SK-N-SH (cell line): ENCODE measurements at regions not wholly inside any gene's neighbourhood (a gene's known extent, or its start where the extent isn't known, plus 50 kb on each side); places are given as distances from the start of the nearest gene placed in this dataset.

Source experiments
- CTCF ChIA-PET: fragments of 300-600, 350-600 bp; formaldehyde crosslinking; extraction: SDS; loops from one replicate; lab custom pipeline; 2021; lab: Yijun Ruan, JAX
- POLR2A ChIA-PET: fragments of 350-600 bp; sonication (Branson Sonifier 250); formaldehyde crosslinking; extraction: SDS; loops from one replicate; lab custom pipeline; 2020; ENCODE audit warnings: antibody characterized with exemption, inconsistent platforms; lab: Yijun Ruan, JAX
- DNase-seq: peaks from one replicate; pipeline ENCODE4 v3.0.0; 2012
- H2AFZ ChIP-seq: fragments of 200-600 bp; sonication (generic); 2 replicates; pipeline ENCODE4 v1.8.1; 2016; ENCODE audit warnings: antibody characterized with exemption, mild to moderate bottlenecking, low read depth
- H3F3A ChIP-seq: fragments of 200-600 bp; sonication (generic); replicated peaks from 2 replicates; pipeline ENCODE3; 2016; ENCODE audit warnings: antibody characterized with exemption, mild to moderate bottlenecking; ENCODE audit not compliant: insufficient read depth
- H3K27ac ChIP-seq, 2 experiments: fragments of 200-500 bp in 1 of 2; fragments of 200-600 bp in 1 of 2; sonication (Bioruptor generic) in 1 of 2; sonication (generic), shearing (Covaris generic) in 1 of 2; 2 replicates each; pipeline versions ENCODE4 v1.5.1 to v1.6.1; 2014 to 2016; ENCODE audit warnings: low read depth in 2 of 2, inconsistent platforms in 1 of 2, low read length in 1 of 2, mild to moderate bottlenecking in 1 of 2, mixed read lengths in 1 of 2
- H3K27me3 ChIP-seq: fragments of 200-600 bp; sonication (generic), shearing (Covaris generic); 2 replicates; pipeline ENCODE4 v1.6.1; 2016; ENCODE audit warnings: mixed run types; ENCODE audit not compliant: insufficient read depth
- H3K36me3 ChIP-seq, 2 experiments: fragments of 200-500 bp in 1 of 2; fragments of 200-600 bp in 1 of 2; sonication (Bioruptor generic) in 1 of 2; sonication (generic) in 1 of 2; replicated peaks in 1 of 2; 2 replicates each; pipeline versions ENCODE3 to v1.5.1; 2014 to 2016; ENCODE audit warnings: low read length in 1 of 2, mild to moderate bottlenecking in 1 of 2; ENCODE audit not compliant: insufficient read depth in 2 of 2, control insufficient read depth in 1 of 2
- H3K4me1 ChIP-seq, 2 experiments: fragments of 200-500 bp in 1 of 2; fragments of 200-600 bp in 1 of 2; sonication (Bioruptor generic) in 1 of 2; sonication (generic), shearing (Covaris generic) in 1 of 2; 2 replicates each; pipeline versions ENCODE4 v1.5.1 to v1.6.1; 2014 to 2016; ENCODE audit warnings: low read depth in 1 of 2, low read length in 1 of 2, mixed run types in 1 of 2; ENCODE audit not compliant: insufficient read depth in 2 of 2, control insufficient read depth in 1 of 2
- H3K4me2 ChIP-seq: fragments of 200-600 bp; sonication (generic), shearing (Covaris generic); 2 replicates; pipeline ENCODE4 v1.6.1; 2017; ENCODE audit warnings: mixed run types
- H3K4me3 ChIP-seq, 2 experiments: fragments of 200-500 bp in 1 of 2; fragments of 200-600 bp in 1 of 2; sonication (Bioruptor generic) in 1 of 2; sonication (generic), shearing (Covaris generic) in 1 of 2; 2 replicates each; pipeline versions ENCODE4 v1.5.1 to v1.8.1; 2014 to 2016; ENCODE audit warnings: low read depth in 2 of 2, inconsistent platforms in 1 of 2, low read length in 1 of 2, mild to moderate bottlenecking in 1 of 2, mixed read lengths in 1 of 2, moderate library complexity in 1 of 2
- H3K79me2 ChIP-seq: fragments of 200-600 bp; sonication (generic); 2 replicates; pipeline ENCODE4 v1.8.1; 2017; ENCODE audit warnings: mild to moderate bottlenecking; ENCODE audit not compliant: insufficient read depth
- H3K9ac ChIP-seq: fragments of 200-600 bp; sonication (generic); 2 replicates; pipeline ENCODE4 v1.6.1; 2017; ENCODE audit warnings: mixed run types
- H3K9me2 ChIP-seq: fragments of 200-600 bp; sonication (generic); 2 replicates; pipeline ENCODE4 v1.6.1; 2017; ENCODE audit warnings: mixed run types
- H3K9me3 ChIP-seq: fragments of 200-600 bp; sonication (generic); 2 replicates; pipeline ENCODE4 v1.6.1; 2017; ENCODE audit warnings: mixed run types, mild to moderate bottlenecking, moderate library complexity
- H4K20me1 ChIP-seq: fragments of 200-600 bp; sonication (generic); 2 replicates; pipeline ENCODE4 v1.6.1; 2017; ENCODE audit warnings: mild to moderate bottlenecking, mixed run types; ENCODE audit not compliant: insufficient read depth
- ELF1 ChIP-seq: IDR thresholded peaks from 2 replicates; pipeline ENCODE4 v1.4.0; 2012
- EZH2phosphoT487 ChIP-seq: fragments of 200-600 bp; sonication (generic); IDR thresholded peaks from 2 replicates; pipeline ENCODE4 v1.6.1; 2017; ENCODE audit warnings: low read depth, mixed run types, mild to moderate bottlenecking, antibody characterized with exemption, moderate library complexity, borderline replicate concordance
- GATA2 ChIP-seq: sonication (generic); formaldehyde crosslinking; IDR thresholded peaks from 2 replicates; pipeline ENCODE4 v1.5.0; 2020; ENCODE audit warnings: mild to moderate bottlenecking, missing genetic modification reagents
- JUND ChIP-seq: IDR thresholded peaks from 2 replicates; pipeline ENCODE4 v1.4.0; 2012
- MEF2A ChIP-seq: IDR thresholded peaks from 2 replicates; pipeline ENCODE4 v1.4.0; 2012; ENCODE audit warnings: low read depth, borderline replicate concordance
- MXI1 ChIP-seq: IDR thresholded peaks from 2 replicates; pipeline ENCODE4 v1.6.1; 2012; ENCODE audit warnings: mild to moderate bottlenecking, low read depth, low read length, improper control_type of control experiment
- NRF1 ChIP-seq: IDR thresholded peaks from 2 replicates; pipeline ENCODE4 v1.6.1; 2012; ENCODE audit warnings: low read depth, mild to moderate bottlenecking, low read length
- POLR2AphosphoS5 ChIP-seq: IDR thresholded peaks from 2 replicates; pipeline ENCODE4 v1.6.1; 2012; ENCODE audit warnings: low read depth, low read length
- RCOR1 ChIP-seq: fragments of 150-350 bp; IDR thresholded peaks from 2 replicates; pipeline ENCODE4 v1.6.1; 2017; ENCODE audit warnings: antibody characterized with exemption, low read length
- RFX5 ChIP-seq: IDR thresholded peaks from 2 replicates; pipeline ENCODE4 v1.6.1; 2012; ENCODE audit warnings: mild to moderate bottlenecking, improper control_type of control experiment, low read length
- WGBS: methylation state at CpG from one replicate; pipeline ENCODE4 v1.1.6; 2017; ENCODE audit warnings: low lambda C conversion rate; 5-methylcytosine and 5-hydroxymethylcytosine counted together
- TF ChIP-seq, protein P1 (sequence below): fragments of 150-350 bp; IDR thresholded peaks from 2 replicates; pipeline ENCODE4 v1.6.1; 2016; ENCODE audit warnings: mild to moderate bottlenecking, low read depth, low read length
- TF ChIP-seq, protein P2 (sequence below): IDR thresholded peaks from 2 replicates; pipeline ENCODE4 v1.4.0; 2012; ENCODE audit warnings: low read depth, borderline replicate concordance
- TF ChIP-seq, protein P3 (sequence below): IDR thresholded peaks from 2 replicates; pipeline ENCODE4; 2012

DNA sequence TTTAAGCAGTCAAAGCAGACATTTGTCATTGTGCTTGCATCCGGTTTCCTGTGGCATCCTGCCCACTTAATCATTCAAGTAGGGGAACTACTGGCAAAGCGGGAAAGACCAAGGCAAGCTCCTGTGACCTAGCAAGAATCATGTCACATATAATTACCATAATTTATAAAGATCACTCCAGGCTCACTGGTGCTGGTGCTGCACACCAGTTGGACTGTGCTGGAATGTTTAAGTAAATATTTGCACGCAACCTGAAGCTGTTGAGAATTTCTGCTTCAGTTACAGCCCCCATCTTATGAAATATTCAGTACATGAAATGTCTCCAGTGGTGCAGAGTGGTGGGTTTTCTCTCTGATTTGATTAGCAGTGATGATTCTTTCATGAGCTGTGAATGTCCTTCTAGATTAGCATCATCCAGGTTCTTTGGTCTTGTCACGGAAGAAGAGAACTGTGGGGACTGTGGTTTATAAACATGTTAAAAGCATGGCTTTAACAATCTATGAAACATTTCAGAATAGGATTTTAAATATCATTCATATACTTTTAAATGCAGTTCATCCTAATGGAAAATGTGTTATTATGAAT, 621.3 kb upstream of the EPHA6 start:
- CTCF ChIA-PET: no interaction called here
- WGBS: 10% methylated on average over 4 of the region's 4 CpGs

DNA sequence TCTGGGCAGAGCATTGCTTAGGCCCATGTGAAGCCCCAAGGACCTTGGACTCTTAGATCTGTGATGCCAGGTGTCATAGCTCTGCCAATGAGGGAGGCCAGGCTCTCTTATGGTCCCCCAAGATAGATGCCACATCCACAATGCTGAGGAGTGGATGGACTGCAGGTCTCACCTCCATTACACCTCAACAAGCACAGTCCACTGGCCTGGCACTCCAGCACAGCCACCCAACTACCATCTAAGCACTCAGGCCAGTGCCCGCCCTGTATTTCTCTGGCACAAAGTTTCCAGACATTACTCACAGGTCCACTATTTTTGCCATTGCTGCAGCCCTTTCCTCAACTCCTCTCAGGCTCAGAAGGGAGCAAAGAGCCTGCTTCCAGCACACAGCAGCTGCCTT, 613.5 kb upstream of the EPHA6 start:
- no peaks in the 10 kb centered on the region for H3K79me2 ChIP-seq
- H2AFZ ChIP-seq: no peak overlapping the region
- no peaks in the 10 kb centered on the region for H3K9me3 ChIP-seq
- H3F3A ChIP-seq: no peaks in the 10 kb centered on the region
- H3K9ac ChIP-seq: no peak overlapping the region
- TF ChIP-seq, protein P1, sequence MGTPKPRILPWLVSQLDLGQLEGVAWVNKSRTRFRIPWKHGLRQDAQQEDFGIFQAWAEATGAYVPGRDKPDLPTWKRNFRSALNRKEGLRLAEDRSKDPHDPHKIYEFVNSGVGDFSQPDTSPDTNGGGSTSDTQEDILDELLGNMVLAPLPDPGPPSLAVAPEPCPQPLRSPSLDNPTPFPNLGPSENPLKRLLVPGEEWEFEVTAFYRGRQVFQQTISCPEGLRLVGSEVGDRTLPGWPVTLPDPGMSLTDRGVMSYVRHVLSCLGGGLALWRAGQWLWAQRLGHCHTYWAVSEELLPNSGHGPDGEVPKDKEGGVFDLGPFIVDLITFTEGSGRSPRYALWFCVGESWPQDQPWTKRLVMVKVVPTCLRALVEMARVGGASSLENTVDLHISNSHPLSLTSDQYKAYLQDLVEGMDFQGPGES: no peak
- TF ChIP-seq MXI1 (no peak), EZH2phosphoT487 (no peak), NRF1 (no peak), JUND (no peak), RCOR1 (no peak), MEF2A (no peak)
- TF ChIP-seq, protein P2, sequence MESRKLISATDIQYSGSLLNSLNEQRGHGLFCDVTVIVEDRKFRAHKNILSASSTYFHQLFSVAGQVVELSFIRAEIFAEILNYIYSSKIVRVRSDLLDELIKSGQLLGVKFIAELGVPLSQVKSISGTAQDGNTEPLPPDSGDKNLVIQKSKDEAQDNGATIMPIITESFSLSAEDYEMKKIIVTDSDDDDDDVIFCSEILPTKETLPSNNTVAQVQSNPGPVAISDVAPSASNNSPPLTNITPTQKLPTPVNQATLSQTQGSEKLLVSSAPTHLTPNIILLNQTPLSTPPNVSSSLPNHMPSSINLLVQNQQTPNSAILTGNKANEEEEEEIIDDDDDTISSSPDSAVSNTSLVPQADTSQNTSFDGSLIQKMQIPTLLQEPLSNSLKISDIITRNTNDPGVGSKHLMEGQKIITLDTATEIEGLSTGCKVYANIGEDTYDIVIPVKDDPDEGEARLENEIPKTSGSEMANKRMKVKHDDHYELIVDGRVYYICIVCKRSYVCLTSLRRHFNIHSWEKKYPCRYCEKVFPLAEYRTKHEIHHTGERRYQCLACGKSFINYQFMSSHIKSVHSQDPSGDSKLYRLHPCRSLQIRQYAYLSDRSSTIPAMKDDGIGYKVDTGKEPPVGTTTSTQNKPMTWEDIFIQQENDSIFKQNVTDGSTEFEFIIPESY: no peak
- no peaks in the 10 kb centered on the region for H3K27me3 ChIP-seq
- ChIA-PET POLR2A (no interaction called here), CTCF (no interaction called here)
- H3K9me2 ChIP-seq: no peaks in the 10 kb centered on the region
- no peak overlapping the region for H3K4me3 ChIP-seq
- no peak for DNase-seq
- H4K20me1 ChIP-seq: no peaks in the 10 kb centered on the region
- no peak overlapping the region for H3K27ac ChIP-seq
- H3K4me1 ChIP-seq: no peaks in the 10 kb centered on the region
- H3K4me2 ChIP-seq: no peak overlapping the region
- no peaks in the 10 kb centered on the region for H3K36me3 ChIP-seq
- WGBS: 0% methylated on average over 1 of the region's 1 CpG

More for the DNA sequence above, 621.3 kb upstream of the EPHA6 start:
- H3K4me1 ChIP-seq: no peaks in the 10 kb centered on the region
- no peak overlapping the region for H3K4me3 ChIP-seq
- no peak overlapping the region for H2AFZ ChIP-seq
- no peak for DNase-seq
- no peak overlapping the region for H3K4me2 ChIP-seq
- TF ChIP-seq EZH2phosphoT487 (no peak), GATA2 (CRISPR knock-in tag) (no peak), POLR2AphosphoS5 (no peak), ELF1 (no peak), RFX5 (no peak), RCOR1 (no peak)
- TF ChIP-seq, protein P2: no peak
- TF ChIP-seq, protein P3, sequence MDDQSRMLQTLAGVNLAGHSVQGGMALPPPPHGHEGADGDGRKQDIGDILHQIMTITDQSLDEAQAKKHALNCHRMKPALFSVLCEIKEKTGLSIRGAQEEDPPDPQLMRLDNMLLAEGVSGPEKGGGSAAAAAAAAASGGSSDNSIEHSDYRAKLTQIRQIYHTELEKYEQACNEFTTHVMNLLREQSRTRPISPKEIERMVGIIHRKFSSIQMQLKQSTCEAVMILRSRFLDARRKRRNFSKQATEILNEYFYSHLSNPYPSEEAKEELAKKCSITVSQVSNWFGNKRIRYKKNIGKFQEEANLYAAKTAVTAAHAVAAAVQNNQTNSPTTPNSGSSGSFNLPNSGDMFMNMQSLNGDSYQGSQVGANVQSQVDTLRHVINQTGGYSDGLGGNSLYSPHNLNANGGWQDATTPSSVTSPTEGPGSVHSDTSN: no peak
- H3F3A ChIP-seq: no peaks in the 10 kb centered on the region
- H3K36me3 ChIP-seq: no peaks in the 10 kb centered on the region
- no peak overlapping the region for H3K27ac ChIP-seq
- H3K27me3 ChIP-seq: no peaks in the 10 kb centered on the region
- no peak overlapping the region for H3K9ac ChIP-seq
- POLR2A ChIA-PET: no interaction called here
- H3K9me2 ChIP-seq: no peaks in the 10 kb centered on the region
- H3K9me3 ChIP-seq: no peaks in the 10 kb centered on the region
- H4K20me1 ChIP-seq: no peaks in the 10 kb centered on the region
- no peaks in the 10 kb centered on the region for H3K79me2 ChIP-seq
